ENCODE measurements at regions not wholly inside any gene's neighbourhood (a gene's known extent, or its start where the extent isn't known, plus 50 kb on each side); places are given as distances from the start of the nearest gene placed in this dataset.

DNA sequence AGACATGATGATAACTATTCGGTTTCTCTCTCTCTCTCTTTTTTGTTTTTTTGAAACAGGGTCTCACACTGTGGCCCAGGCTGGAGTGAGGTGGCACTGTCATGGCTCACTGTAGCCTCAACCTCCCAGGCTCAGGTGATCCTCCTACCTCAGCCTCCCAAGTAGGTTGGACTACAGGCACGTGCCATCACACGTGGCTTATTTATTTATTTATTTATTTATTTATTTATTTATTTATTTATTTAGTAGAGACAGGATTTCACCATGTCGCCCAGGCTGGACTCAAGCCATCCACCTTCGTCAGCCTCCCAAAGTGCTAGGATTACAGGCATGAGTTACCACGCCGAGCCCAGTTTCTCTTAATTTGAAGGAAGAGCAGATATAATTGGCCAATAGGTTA lies 427.9 kb upstream of the JAG1 start:
- FAIRE-seq, result no peak

DNA sequence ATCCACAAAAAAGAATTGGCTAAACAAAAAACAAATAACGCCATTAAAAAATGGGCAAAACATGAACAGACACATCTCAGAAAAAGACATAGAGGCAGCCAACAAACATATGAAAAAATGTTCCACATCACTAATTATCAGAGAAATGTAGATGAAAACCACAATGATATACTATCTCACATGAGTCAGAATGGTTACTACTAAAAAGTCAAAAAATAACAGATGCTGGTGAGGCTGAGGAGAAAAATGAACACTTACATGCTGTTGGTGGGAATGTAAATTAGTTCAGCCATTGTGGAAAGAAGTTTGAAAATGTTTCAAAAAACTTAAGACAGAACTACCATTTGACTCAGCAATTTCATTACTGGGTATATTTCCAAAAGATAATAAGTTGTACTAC lies 430.1 kb upstream of the JAG1 start:
- FAIRE-seq, result no peak

DNA sequence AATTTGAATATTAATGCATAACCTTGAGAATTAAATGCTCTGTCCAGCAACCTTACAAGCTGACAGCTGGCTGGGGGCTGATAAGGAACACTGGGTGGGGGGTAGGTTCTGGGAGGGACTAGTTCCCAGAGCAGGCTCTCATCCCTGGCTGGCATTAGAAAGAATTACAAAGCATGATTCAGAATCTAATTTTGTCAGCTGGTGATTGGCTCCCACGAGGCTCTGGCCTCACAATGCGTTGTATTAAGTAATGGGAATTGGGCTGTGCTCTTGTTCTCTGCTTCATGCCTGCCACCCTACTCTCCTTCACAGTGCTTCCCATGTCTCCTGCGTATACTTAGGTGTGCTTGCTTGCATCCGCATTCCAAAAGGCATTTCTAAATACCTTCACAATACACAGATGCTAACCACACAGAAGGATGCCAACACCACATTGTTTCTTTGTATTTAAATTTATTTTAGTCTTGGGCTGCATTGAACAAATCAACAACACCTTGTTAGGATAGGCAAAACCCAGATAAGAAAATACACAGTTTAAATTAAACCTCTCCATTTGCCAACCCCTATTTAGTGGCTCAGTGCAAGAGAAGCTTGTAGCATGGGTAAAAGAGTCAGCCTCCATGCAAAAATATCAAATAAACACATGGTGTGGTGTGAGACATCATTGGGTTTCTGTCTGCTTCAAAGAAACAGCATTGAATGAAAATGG lies 434.5 kb upstream of the JAG1 start:
- FAIRE-seq, result no peak

DNA sequence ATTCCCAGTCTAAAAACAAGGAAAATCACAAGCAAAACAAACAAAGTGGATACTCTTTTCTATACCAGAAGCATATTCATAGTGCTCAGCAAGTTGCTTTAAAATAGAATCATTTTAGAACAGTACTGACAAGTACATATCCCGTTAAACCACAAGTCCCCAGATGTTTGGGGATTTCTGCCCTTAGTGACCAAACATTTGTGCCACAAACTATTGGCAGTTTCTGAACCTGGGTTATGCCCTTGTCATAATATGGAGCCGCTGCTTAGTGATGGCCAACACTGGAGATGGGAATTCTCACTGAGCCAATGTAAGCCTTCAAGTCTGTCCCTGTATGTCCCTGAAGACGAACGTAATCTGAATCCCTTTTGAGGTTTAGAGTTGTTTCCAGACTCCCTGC lies 436.7 kb upstream of the JAG1 start:
- FAIRE-seq, result no peak

DNA sequence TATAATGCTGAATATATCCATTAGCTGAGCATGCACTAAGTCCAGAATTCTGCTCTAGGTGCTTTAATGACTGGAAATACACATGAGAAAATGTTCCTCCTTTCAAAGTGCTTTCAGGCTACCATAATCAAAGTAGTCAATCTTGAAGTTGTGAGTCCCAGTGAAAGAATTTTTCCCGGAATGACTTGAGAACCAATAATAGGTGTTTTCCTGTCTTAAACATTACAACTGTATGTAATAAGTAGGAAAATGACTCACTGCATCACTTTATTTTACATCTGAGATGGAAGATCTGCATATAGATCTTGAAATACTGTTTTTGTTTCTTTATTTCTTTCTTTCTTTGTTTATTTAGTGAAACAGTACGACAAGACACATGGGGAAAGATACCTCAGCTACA lies 437.4 kb upstream of the JAG1 start:
- FAIRE-seq, result no peak

DNA sequence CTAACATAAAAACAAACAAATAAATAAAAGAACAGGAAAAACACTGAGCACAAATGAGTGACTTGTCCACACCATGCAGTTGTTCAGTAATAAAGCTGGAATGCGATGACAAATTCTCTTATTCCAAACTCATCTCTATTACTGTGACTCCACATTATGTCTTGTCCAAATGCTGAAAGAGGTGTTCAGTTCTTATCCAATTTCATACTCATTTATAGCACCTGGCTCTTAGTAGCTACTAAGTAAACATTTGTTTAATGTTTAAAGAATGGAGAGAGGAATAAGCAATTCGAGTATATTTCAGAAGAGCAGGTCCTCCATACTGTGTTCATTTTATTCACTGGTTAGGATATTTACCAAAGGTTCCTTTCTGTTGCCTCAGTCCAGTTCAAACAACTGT lies 439.0 kb upstream of the JAG1 start:
- FAIRE-seq, result peak; percentile 95

DNA sequence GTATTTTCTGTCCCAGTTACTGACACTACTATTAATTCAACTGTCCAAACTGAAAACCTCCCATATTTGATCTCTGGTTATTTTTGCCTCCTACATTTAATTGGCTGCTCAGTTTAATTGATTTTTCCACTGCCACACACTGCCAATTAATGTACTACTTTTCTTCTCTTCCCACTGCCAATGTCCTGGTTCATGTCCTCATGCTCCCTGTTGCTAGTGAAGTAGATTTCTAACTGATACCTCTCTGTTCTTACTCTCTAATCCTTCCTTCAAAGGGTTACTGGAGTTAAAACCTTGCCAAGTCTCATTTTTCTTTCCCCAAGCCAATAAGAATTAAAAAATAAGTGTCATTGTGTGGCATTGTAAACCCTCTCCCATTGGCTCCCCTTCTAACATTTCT lies 440.6 kb upstream of the JAG1 start:
- FAIRE-seq, result no peak

DNA sequence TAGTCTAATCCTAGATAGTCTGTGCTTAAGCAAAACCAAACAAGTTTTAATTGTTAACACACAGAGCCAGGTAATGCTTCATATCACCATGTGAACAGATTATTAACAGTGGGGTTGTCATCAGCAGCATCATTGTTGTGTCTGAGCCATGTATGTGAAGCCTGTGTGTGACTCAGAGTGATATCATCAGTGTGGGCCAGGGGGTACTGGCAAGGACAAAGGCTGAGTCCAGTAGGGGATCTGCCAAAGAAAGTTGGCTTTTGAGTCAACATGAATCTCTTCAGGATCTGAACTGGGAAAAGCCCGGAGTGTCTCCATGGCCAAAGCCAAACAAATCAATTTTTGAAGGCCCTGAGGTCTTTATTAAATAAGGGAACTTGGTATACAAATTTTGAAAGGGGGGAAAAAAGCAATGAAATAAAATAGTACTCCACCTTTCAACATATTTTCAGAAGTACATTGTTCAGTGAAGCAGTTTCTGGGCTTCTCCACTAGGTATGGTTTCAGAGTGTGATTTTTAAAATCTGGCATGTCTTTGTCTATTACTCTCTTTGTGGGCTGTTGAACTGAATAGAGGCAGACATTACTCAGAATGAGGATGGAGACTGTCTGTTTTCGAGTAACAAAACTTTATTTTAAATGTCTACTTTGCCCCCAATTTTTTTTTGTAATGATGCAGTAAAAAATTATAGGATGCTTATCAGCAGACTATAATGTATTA lies 444.2 kb upstream of the JAG1 start:
- no peak for FAIRE-seq

DNA sequence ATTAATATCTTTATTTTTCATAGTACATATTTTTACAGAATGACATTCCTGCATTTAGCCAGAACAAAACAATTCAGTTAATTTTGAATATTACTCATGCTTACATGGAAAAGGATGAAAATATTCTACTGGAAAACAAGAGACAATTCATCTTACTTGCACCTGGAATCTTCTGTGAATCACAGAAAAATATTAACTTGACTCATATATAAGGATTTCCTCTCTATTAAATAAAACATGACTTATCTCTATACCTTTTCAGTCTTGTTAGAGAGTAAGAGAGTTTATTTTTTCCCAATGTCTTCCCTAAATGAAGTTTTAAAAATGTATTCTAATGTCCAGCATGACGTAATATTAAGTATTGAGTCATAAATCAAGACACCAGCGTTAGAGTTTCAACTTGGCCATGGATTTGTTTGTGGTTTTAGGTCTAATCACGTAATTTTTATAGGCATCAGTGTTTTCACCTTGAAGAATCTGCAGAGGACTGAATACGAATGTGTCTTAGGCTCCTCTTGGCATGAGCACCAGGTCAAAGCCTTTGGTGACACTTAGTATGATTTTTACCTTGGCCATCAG lies 445.1 kb upstream of the JAG1 start:
- no peak for FAIRE-seq

DNA sequence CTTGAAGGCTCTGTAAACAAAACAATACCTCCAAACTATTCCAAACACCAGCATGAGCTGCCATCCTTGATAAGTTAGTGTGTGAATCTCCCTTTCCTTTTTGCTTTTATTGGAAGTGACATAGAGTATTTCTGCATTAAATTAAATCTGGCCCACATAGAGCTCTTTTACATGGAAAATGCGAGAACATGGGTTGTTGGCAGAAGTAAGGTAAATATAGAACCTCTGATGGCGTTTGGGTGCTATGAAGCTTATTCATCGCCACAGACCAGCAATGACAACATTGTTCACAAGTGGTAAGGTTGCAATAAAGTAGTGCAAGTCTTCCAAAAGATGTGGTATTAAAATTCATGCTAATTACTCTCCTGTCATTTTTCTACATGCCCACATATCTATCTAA lies 445.8 kb upstream of the JAG1 start:
- no peak for FAIRE-seq

DNA sequence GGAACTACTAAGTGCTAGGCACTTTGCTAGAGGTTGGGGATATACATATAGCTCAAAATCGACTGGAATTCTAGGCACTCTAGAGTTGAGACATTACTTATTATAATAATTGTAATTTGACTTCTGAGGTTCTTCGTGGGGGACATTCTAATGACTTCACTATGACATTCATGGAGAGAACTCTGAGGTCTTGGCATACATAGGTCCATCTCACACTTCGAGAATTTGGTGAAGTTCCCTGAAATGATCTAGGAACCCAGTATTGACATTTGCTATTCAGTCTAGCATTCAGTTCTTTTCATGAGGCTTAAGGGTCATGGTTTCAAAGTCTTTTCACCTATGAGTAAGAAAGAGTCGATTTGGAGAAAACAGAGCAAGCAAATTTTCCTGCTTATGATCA lies 446.6 kb upstream of the JAG1 start:
- FAIRE-seq, result no peak

DNA sequence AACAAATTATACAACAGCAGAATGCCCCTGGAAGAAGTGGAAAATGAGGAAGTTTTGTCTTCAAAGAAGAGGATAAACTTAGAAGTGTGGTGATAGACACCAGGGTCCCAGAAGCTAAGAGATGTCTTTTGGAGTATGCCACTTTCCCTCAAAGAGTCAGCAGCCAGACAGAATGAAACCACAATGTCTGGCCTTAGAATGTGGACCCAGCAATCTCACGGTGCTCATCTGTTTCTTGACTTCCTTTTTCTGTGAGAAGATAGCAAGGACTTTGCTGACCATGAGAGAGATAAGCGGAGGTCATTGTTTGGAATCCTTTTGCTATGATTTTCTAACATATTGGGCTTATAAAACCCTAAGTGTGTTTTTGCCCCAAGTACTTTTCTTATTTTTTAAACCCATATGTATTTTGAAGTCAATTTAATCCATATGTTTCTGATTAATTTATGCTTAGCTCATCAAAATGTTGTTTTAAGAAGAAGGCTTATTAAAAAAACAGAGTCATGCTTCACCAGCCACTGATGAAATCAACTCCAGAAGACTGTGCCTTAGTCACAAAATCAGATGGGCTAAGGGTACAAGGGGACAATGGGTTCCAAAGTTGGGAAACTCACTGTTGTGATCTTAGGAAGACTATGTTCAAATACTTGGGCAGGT lies 451.2 kb upstream of the JAG1 start:
- no peak for FAIRE-seq

DNA sequence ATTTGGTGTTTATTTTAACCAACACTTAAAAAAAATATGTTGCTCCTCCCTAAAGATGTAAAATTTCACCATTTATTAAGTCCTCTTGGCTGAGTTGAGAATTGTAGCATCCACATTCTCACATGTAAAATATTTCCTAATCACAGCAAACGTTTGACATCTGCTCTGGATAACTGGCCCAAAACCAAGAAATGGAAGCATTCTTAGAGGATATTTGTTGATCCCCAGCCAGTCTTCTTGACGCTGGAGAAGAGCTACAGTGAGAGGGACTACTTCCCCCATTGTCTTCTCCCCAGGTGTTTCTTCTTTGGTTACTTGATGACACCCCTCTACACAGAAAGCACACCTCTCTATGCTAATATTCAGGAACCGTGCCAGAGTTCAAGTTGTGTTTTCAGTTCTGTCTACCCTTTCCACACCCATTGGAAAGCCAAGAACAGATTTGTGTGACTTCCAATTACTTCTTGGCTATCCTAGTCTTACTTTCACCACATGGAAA lies 454.5 kb upstream of the JAG1 start:
- FAIRE-seq, result no peak

DNA sequence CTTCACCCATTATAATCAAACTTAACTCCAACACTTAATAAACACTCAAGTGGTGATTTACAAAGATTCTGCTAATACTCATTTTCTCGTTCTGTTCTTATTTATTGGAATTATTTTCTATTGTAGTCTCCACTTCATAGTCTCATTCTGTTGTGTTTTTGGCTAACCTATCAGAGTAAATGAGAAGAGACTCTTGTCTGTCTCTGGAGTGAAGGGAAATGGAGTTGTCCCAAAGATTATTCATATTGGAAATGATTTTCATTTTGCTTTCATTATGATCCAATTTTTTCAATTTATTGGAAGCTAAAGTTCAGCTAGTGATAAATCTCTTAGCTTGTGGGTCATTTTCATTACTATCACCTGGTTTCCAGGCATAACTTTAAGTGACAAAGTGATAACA lies 454.9 kb upstream of the JAG1 start:
- FAIRE-seq, result no peak

DNA sequence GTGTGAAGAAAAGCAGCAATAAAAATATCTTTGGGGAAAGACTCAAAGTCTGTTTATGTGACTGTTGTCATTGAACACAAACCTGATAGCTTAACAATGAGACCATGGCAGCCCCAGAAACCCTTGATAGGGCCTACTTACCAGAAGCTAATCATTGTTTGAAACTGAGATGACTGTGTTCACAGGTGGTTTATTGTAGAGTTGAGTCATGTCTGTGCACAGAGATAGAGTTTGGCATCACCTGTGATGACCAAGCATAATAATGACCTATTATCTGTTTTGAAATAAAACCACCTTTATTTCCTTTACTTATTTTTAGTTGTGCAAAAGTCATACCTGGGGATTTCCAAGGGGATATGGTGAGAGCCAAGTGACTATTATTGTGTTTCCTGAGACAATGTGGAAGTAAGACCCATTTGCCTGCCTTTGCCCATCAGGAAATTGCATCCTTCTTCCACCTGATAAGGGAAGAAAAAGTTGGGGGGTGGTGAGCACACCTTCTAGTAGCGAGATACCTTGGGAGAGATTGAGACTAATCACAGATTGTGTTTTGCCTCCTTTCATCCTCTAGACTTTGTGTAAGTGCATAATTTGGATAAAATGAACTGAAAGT lies 456.9 kb upstream of the JAG1 start:
- FAIRE-seq, result no peak

DNA sequence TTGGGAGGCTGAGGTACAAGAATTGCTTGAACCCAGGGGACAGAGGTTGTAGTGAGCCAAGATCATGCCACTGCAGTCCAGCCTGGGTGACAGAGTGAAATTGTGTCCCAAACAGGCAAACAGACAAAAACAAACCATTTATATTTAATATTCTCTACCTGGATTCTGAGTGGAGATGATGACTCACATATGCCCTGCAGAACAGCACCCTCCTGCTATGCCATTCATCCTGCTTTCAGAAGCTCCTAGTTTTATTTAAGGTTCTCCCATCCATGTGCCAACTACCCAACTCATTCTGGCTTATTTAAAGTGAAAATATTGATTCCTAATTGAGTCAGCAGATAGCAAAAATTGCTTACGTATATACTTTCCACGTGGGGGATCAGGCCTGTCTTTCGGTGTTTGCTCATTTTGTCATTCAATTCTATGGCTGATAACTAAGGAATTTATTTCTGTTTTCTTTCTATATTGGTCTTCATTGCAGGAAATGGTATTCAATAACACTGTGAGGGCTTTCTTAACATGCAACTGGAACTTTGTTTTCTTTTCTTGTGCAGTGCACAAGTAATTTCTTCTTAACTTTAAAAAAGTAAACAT lies 459.1 kb upstream of the JAG1 start:
- FAIRE-seq, result no peak

DNA sequence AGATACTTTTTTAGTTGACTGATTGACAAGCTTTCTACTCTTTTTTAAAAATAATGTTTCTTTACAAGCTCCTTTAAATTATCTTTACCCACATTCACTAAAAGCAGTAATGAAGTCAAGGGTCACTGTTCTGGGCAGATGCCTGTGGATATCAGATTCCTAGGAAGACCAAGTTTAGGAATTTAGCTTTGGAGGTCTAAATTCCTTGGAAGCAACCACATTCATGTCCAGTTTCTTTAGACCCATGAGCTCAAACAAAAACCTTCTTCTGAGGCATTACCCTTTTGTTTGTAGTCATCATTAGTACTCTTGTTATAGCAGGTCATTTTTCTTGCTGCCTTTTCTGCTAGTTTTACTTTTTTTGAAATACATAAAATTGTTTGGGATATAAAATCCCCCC lies 462.9 kb upstream of the JAG1 start:
- no peak for FAIRE-seq

DNA sequence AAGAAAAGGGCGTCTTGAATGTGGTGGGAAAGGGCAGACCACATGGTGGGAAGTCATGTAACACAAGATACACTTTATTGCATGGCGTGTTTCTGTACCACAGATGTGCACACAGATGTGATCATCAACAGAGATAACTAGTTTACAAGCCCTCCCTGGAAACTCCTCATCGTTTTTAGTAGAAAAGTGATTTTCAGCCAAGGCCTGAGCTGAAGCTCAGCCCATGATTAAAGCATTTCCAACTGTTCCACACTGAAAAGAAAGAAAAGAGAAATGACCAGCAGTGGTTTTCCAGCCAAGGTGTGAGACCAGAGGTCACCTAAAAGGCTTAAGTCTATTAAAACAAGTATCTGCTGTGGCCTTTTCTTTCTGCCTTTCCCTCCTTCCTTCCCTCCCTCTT lies 463.9 kb upstream of the JAG1 start:
- no peak for FAIRE-seq

DNA sequence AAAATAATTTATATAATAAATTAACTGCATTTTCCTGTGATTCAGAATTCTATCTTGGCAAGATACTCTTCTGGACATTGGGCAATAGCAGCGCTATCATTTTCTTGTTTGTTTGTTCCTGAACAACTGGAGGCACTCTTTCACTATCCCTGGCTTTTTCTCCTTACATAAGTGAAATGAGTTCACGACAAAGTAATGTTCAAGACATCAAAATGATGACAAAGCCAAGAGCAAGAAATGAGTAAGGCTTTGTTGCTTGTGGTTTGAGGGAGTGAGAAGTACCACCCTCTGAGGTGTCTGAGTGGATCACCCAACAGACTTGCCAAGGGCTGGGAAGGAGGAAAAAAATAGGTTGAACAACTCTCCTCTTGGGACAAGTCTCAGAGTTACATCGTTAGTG lies 466.6 kb upstream of the JAG1 start:
- no peak for FAIRE-seq

DNA sequence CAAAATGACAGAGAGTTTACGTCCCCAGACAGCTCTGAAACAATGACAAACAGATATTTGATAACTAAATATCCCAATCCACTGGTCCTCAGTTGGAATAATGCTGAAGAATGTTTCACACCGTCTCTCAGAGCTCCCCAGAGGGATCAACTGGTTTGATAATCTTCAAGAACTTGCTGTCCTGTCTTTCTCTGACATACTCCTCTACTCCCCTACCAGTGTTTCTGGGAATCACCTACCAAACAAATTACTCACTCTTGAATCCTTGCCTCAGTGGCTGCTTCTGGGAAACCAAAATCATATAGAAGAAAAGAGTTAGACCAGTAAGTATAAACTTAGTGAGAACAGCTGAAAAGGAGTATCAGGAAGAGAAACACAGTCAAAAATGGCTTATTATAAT lies 469.7 kb upstream of the JAG1 start:
- FAIRE-seq, result no peak

DNA sequence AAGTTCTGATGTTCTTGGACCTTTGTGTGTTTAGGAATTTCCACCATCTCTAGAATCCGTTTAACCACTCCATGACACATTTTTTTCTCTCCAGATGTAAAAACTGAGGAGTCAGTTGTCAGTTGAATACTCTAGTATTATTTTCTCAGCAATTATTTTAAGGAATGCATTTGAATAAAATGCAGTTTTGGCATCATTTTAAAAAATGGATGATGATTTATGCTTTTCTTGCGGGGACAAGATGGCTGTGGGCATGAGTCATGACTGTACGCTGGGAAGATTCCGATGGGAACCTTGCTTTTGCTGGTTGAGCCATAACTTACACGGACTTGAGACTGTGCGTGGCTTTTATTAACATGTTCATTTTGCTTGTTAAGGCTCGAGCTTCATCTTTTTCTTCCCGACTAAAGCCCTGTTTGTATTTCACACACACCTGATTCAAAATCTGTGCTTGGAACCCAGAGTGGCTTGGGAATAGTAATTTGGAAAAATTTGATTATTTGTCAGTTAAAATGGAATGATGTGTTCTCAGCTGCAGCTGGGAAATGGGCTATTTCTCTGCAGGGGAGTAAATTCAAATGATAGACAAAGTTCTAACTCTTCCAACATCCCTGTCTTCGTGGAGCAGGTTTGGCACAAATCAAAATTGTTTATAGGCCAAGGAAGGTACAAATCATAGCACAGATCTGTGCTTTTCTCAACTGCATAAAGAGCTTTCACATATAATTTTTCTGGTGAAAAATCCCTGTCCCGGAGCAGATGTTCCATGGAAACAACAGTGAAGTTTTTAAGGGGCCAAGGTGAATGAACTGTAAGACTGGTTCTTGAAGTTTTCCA lies 470.5 kb upstream of the JAG1 start:
- no peak for FAIRE-seq

DNA sequence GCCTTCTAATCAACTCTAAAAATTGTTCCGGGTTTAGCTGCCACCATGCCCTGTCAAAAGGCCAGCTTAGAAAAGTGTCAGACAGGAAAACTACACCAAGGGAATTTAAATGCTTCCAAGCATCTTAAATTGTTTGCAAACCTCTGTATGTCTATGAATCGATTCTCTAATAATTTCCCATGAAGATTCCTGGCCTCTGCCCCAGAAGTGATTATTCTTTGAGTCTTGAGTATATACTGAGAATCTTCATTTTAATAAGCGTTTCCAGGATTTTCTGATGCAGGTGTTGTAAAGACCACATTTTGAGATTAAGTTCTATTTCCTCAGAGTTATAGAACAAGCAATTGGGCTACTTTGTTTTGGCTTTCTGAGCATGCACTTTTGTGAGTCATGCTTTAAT lies 471.8 kb upstream of the JAG1 start:
- FAIRE-seq, result no peak

Data from islet of Langerhans (tissue), 1 donor.